Smooth muscle cell of the brain vasculature (primary cell): ENCODE measurements at regions not wholly inside any gene's neighbourhood (a gene's known extent, or its start where the extent isn't known, plus 50 kb on each side); places are given as distances from the start of the nearest gene placed in this dataset.

Source experiments
- DNase-seq: peaks from one replicate; pipeline ENCODE4 v3.0.0-alpha.2; 2012; ENCODE audit warnings: low read depth, low spot score

DNA sequence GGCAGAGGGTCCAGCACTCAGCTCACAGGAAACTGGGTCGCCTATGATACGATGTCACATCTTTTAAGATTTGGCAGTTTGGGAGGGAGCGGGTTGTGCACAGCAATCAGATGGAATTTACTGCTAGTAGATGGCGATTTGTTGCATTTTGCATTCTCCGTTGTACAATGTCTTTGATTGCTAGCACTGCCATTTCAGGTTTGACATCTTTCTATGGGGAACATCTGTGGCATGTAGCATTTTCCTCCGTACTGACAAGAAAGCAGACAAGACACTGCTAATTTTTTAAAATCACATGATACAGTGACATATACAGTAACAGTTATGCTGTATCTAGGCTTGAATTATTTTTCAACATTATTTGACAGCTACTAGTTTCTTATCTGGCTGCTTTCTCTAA is 119.7 kb upstream of the PCSK2 start:
- DNase-seq: no peak

- no peak for DNase-seq
Observed at GRCh38 chr20:17108896-17109295, 117.9 kb upstream of the PCSK2 start.

- no peak for DNase-seq
Observed at GRCh38 chr20:17109307-17109706, 117.5 kb upstream of the PCSK2 start.

GRCh38 chr20:17128206-17128605 is 98.6 kb upstream of the PCSK2 start:
- no peak for DNase-seq

- DNase-seq: no peak
Observed at GRCh38 chr20:17129089-17129488, 97.8 kb upstream of the PCSK2 start.

DNA sequence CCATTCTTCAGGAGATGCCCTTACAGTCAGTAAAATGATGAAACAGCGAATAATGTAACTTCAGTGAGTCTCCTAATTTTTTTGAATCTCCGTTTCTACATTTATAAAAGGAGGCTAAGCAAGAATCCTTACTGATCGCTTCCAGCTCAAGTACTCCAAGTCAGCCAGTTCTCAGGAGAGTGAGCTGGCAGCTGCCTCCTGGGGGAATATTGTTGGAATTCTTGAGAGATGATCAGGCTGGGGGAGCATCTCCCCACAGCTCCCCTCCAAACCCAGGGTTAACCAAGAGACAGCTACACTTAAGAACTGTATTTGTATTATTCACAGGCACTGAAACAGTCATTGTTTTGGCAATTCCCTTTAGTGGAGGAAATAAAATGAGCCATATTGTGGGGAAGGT is 89.1 kb upstream of the PCSK2 start:
- DNase-seq: no peak

- DNase-seq: no peak
Observed at GRCh38 chr20:17138237-17138636, 88.6 kb upstream of the PCSK2 start.

- DNase-seq: no peak
Observed at GRCh38 chr20:17140894-17141293, 85.9 kb upstream of the PCSK2 start.

- DNase-seq: no peak
Observed at GRCh38 chr20:17141568-17141967, 85.3 kb upstream of the PCSK2 start.

- DNase-seq: no peak
Observed at GRCh38 chr20:17142666-17143065, 84.2 kb upstream of the PCSK2 start.

- no peak for DNase-seq
Observed at GRCh38 chr20:17150858-17151257, 76.0 kb upstream of the PCSK2 start.

- DNase-seq: no peak
Observed at GRCh38 chr20:17155401-17155800, 71.4 kb upstream of the PCSK2 start.

GRCh38 chr20:17158701-17159100 is 68.1 kb upstream of the PCSK2 start:
- no peak for DNase-seq

DNA sequence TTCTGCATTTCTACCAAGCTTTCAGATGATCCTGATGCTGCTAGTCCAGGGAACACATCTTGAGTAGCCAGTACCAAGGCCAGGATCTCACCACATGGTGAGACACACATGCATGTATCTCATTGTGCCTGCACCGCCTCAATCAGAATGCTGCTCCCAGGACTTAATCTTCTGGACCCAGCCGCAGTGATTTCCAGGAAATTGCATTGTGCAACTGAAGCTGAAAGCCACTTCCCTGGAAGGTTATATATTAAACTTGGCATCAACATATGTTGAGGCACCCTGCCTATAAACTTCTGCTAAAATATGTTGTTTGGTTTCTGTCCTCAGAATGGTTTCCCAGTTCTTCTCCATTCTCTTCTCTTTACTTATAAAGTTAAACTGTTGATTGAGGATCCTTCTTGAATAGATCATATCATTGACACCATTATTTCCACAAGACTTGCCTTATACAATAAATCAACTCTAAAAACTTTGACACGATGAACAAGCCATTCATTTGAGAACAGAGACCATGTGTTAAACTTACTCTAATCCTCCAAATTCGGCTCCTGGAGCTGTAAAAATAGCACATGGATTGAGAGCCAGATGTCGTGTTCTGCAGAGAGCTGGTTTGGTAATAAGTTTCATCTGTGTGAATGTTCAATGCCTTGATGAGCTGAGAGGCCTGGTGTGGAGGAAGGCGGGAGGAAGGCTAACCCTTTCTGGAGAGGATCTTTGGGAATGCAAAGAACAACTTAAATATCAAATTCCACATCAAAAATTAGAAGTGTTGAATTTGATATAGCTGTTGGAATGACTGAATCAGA is 65.0 kb upstream of the PCSK2 start:
- no peak for DNase-seq

DNA sequence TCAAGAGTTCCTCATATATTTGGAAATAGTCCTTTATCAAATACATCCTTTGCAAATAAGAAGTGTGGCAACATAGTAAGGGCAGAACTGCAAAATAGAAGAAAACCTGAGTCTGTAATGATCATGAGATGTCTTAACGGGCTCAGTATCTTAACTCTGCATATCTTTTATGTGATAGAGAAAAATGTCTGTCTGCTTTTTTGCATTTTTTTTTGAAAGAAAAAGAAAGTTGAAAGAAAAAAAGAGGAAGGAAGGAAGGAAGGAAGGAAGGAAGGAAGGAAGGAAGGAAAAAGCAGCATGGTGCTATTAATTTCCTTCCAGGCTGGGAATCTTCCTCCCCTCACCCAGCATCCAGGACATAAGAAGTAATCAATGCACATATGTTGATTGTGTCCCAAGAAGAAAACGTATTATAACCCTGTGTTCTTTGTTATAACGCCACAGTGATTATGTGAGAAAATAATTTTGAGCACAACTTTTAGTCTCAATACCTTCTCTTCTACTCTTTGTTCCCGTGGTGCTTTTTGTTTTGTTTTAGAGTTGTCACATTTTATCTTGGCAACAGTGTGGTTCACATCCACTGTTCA is 58.7 kb upstream of the PCSK2 start:
- no peak for DNase-seq

- no peak for DNase-seq
Observed at GRCh38 chr20:17169585-17170136, 57.2 kb upstream of the PCSK2 start.

DNA sequence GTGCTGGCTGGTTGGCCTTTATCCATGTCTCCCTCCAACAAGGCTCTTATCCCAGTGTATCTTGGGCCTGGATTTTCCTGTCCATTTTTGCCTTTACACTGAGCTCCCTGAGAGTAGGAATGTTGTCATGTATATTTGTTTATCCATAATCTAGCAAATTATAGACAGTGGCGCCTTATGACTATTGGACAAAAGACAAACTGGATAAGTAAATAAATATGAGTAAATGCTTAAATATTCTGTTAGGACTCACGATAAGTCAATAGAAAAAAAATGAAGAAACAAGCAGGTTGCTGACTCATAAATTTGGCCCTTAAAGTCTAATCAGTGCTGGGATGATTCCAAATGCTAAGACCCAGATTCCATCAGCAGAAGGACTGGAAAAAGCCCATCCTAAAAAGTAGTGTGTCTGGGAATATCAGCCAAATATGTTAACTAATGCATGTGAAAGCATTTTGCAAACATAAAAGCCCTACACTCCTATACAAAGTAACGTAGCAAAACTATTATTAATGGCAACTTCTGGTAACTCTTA is 55.0 kb upstream of the PCSK2 start:
- DNase-seq: no peak

GRCh38 chr20:17172836-17173516 is 53.9 kb upstream of the PCSK2 start:
- DNase-seq: no peak
